ENCODE measurements at regions not wholly inside any gene's neighbourhood (a gene's known extent, or its start where the extent isn't known, plus 50 kb on each side); places are given as distances from the start of the nearest gene placed in this dataset.

- no peak overlapping the region for H3K4me3 Mint-ChIP-seq (ENCODE audit: unreplicated experiment)
- no peak for TF ChIP-seq CTCF (IDR thresholded peaks at IDR 0.05)
- peaks cover 15% of the 10 kb centered on the region for H3K4me1 Mint-ChIP-seq (ENCODE audit: unreplicated experiment)
- DNase-seq (ENCODE audit: extremely low spot score, unreplicated experiment) = no peak
- H3K9me3 Mint-ChIP-seq (ENCODE audit: unreplicated experiment) = no peaks in the 10 kb centered on the region
- H3K27me3 Mint-ChIP-seq (ENCODE audit: unreplicated experiment) = peaks cover 10% of the 10 kb centered on the region
- H3K27ac Mint-ChIP-seq (ENCODE audit: unreplicated experiment) = no peak overlapping the region
- no peaks in the 10 kb centered on the region for H3K36me3 Mint-ChIP-seq (ENCODE audit: unreplicated experiment)
These were observed 107.9 kb downstream of the B3GNT2 start for GRCh38 chr2:62303788-62304187.

GRCh38 chr2:62302631-62303435, 106.9 kb downstream of the B3GNT2 start:
- no peak for DNase-seq (ENCODE audit: extremely low spot score, unreplicated experiment)
- Mint-ChIP-seq H3K4me3 (ENCODE audit: unreplicated experiment) (no peak overlapping the region), H3K27me3 (ENCODE audit: unreplicated experiment) (peaks cover 10% of the 10 kb centered on the region), H3K4me1 (ENCODE audit: unreplicated experiment) (peaks cover 15% of the 10 kb centered on the region), H3K27ac (ENCODE audit: unreplicated experiment) (no peak overlapping the region), H3K36me3 (ENCODE audit: unreplicated experiment) (no peaks in the 10 kb centered on the region), H3K9me3 (ENCODE audit: unreplicated experiment) (no peaks in the 10 kb centered on the region)
- no peak for TF ChIP-seq CTCF (IDR thresholded peaks at IDR 0.05)

GRCh38 chr2:62300925-62301324, 105.0 kb downstream of the B3GNT2 start:
- Mint-ChIP-seq H3K4me1 (ENCODE audit: unreplicated experiment) (peaks cover 6% of the 10 kb centered on the region), H3K27me3 (ENCODE audit: unreplicated experiment) (peaks cover 10% of the 10 kb centered on the region), H3K27ac (ENCODE audit: unreplicated experiment) (no peak overlapping the region), H3K9me3 (ENCODE audit: unreplicated experiment) (no peaks in the 10 kb centered on the region), H3K4me3 (ENCODE audit: unreplicated experiment) (no peak overlapping the region), H3K36me3 (ENCODE audit: unreplicated experiment) (no peaks in the 10 kb centered on the region)
- TF ChIP-seq CTCF (IDR thresholded peaks at IDR 0.05) = no peak
- no peak for DNase-seq (ENCODE audit: extremely low spot score, unreplicated experiment)

- Mint-ChIP-seq H3K27ac (ENCODE audit: unreplicated experiment) (no peak overlapping the region), H3K36me3 (ENCODE audit: unreplicated experiment) (no peaks in the 10 kb centered on the region), H3K4me1 (ENCODE audit: unreplicated experiment) (peaks cover 6% of the 10 kb centered on the region), H3K27me3 (ENCODE audit: unreplicated experiment) (peaks cover 7% of the 10 kb centered on the region), H3K9me3 (ENCODE audit: unreplicated experiment) (no peaks in the 10 kb centered on the region), H3K4me3 (ENCODE audit: unreplicated experiment) (no peak overlapping the region)
- TF ChIP-seq CTCF (IDR thresholded peaks at IDR 0.05) = no peak
- no peak for DNase-seq (ENCODE audit: extremely low spot score, unreplicated experiment)
These were observed 101.7 kb downstream of the B3GNT2 start for GRCh38 chr2:62297624-62298010.

GRCh38 chr2:62296832-62297623, 101.1 kb downstream of the B3GNT2 start:
- DNase-seq (ENCODE audit: extremely low spot score, unreplicated experiment) = no peak
- Mint-ChIP-seq H3K27me3 (ENCODE audit: unreplicated experiment) (peaks cover 2% of the 10 kb centered on the region), H3K36me3 (ENCODE audit: unreplicated experiment) (no peaks in the 10 kb centered on the region), H3K4me3 (ENCODE audit: unreplicated experiment) (no peak overlapping the region), H3K9me3 (ENCODE audit: unreplicated experiment) (no peaks in the 10 kb centered on the region), H3K4me1 (ENCODE audit: unreplicated experiment) (peaks cover 11% of the 10 kb centered on the region), H3K27ac (ENCODE audit: unreplicated experiment) (no peak overlapping the region)
- no peak for TF ChIP-seq CTCF (IDR thresholded peaks at IDR 0.05)
